ENCODE measurements at regions not wholly inside any gene's neighbourhood (a gene's known extent, or its start where the extent isn't known, plus 50 kb on each side); places are given as distances from the start of the nearest gene placed in this dataset.

- no peak for DNase-seq
Measured at GRCh38 chr13:99892866-99893504, 78.6 kb downstream of the ZIC5 start.

GRCh38 chr13:99892196-99892613 lies 79.4 kb downstream of the ZIC5 start:
- no peak for DNase-seq

- DNase-seq = no peak
Measured at GRCh38 chr13:99886706-99887105, 84.9 kb downstream of the ZIC5 start.

- DNase-seq = no peak
Measured at GRCh38 chr13:99884913-99885312, 86.7 kb downstream of the ZIC5 start.

GRCh38 chr13:99883805-99884204 lies 87.8 kb downstream of the ZIC5 start:
- DNase-seq = no peak

GRCh38 chr13:99878921-99879610 lies 92.5 kb downstream of the ZIC5 start:
- DNase-seq = no peak

- DNase-seq = no peak
Measured at GRCh38 chr13:99876651-99877050, 94.9 kb downstream of the ZIC5 start.

- no peak for DNase-seq
Measured at GRCh38 chr13:99875391-99875790, 96.2 kb downstream of the ZIC5 start.

- no peak for DNase-seq
Measured at GRCh38 chr13:99873832-99874430, 97.6 kb downstream of the ZIC5 start.

GRCh38 chr13:99873141-99873540 lies 98.4 kb downstream of the ZIC5 start:
- DNase-seq = no peak

- DNase-seq = no peak
Measured at GRCh38 chr13:99871249-99871898, 100.2 kb downstream of the ZIC5 start.

- no peak for DNase-seq
Measured at GRCh38 chr13:99870541-99870940, 101.0 kb downstream of the ZIC5 start.

GRCh38 chr13:99869830-99870229 lies 101.7 kb downstream of the ZIC5 start:
- DNase-seq = no peak

GRCh38 chr13:99868767-99869166 lies 102.8 kb downstream of the ZIC5 start:
- no peak for DNase-seq

- DNase-seq = no peak
Measured at GRCh38 chr13:99867535-99868257, 103.9 kb downstream of the ZIC5 start.

GRCh38 chr13:99866781-99867180 lies 104.8 kb downstream of the ZIC5 start:
- DNase-seq = no peak

- DNase-seq = no peak
Measured at GRCh38 chr13:99865420-99865930, 106.1 kb downstream of the ZIC5 start.

- no peak for DNase-seq
Measured at GRCh38 chr13:99864627-99864990, 107.0 kb downstream of the ZIC5 start.

- no peak for DNase-seq
Measured at GRCh38 chr13:99863789-99864626, 107.6 kb downstream of the ZIC5 start.

- DNase-seq = no peak
Measured at GRCh38 chr13:99862244-99862643, 109.3 kb downstream of the ZIC5 start.

GRCh38 chr13:99861771-99862170 lies 109.8 kb downstream of the ZIC5 start:
- DNase-seq = no peak

GRCh38 chr13:99860745-99861144 lies 110.8 kb downstream of the ZIC5 start:
- DNase-seq = no peak
